ENCODE measurements at regions not wholly inside any gene's neighbourhood (a gene's known extent, or its start where the extent isn't known, plus 50 kb on each side); places are given as distances from the start of the nearest gene placed in this dataset.

- no peak for TF ChIP-seq ID3 (CRISPR knock-in tag; IDR thresholded peaks at IDR 0.05)
- no peak for TF ChIP-seq ID3 (tag; IDR thresholded peaks at IDR 0.05)
- no peak for TF ChIP-seq ZNF436 (CRISPR knock-in tag; IDR thresholded peaks at IDR 0.05)
- no peak for TF ChIP-seq RNF2 (IDR thresholded peaks at IDR 0.05)
- TF ChIP-seq CAMTA2 (CRISPR knock-in tag; conservative IDR thresholded peaks at IDR 0.05): no peak
- no peak for TF ChIP-seq FOS (IDR thresholded peaks at IDR 0.05; ENCODE audit: extremely low read depth, insufficient read length)
Observed at GRCh38 chr6:114906096-114906495, 563.3 kb upstream of the HS3ST5 start.

Data from K562 (cell line).